ENCODE measurements at regions not wholly inside any gene's neighbourhood (a gene's known extent, or its start where the extent isn't known, plus 50 kb on each side); places are given as distances from the start of the nearest gene placed in this dataset.

- ATAC-seq (replicated peaks in 6 of 8): no peak
- no peak overlapping the region for H3K27ac ChIP-seq
- peaks cover 16 to 18% of the 10 kb centered on the region in 2 donors for H3K4me1 ChIP-seq (replicated peaks in 1 of 2)
- H3K4me3 ChIP-seq: no peak overlapping the region
- in situ Hi-C loops (cut with MboI; ENCODE audit: low pct_unique_long_range_greater_than_20kb in 2 of 9, low sequenced_read_pairs in 9 of 9, unreplicated experiment in 9 of 9): no loop called here
- WGBS, 10 experiments: 0 to 100% (median 72%) methylated on average over 1 to 3 of the region's 7 CpGs; no CpG with 5 or more reads in 5 of the 10 experiments
These were observed 127.1 kb downstream of the SPATA19 start for GRCh38 chr11:133718238-133718637.

GRCh38 chr11:133716602-133717001 is 128.7 kb downstream of the SPATA19 start:
- Histone ChIP-seq H3K4me3 (no peak overlapping the region), H3K4me1 (replicated peaks in 1 of 2) (peaks cover 18 to 24% of the 10 kb centered on the region in 2 donors), H3K27ac (no peak overlapping the region)
- ATAC-seq (replicated peaks in 6 of 8): peak in 6 of 8 experiments; percentile 16 to 87 (median 58)
- in situ Hi-C loops (cut with MboI; ENCODE audit: low pct_unique_long_range_greater_than_20kb in 2 of 9, low sequenced_read_pairs in 9 of 9, unreplicated experiment in 9 of 9): no loop called here
- 31 to 96% (median 64%) methylated on average over 1 to 5 of the region's 7 CpGs; no CpG with 5 or more reads in 4 of the 10 experiments for WGBS, 10 experiments

- in situ Hi-C loops (cut with MboI; ENCODE audit: low pct_unique_long_range_greater_than_20kb in 2 of 9, low sequenced_read_pairs in 9 of 9, unreplicated experiment in 9 of 9): no loop called here
- Histone ChIP-seq H3K4me1 (replicated peaks in 1 of 2) (peaks cover 18 to 24% of the 10 kb centered on the region in 2 donors), H3K4me3 (no peak overlapping the region), H3K27ac (no peak overlapping the region)
- peak in 5 of 8 experiments; percentile 40 to 51 (median 47) for ATAC-seq (replicated peaks in 6 of 8)
- 17 to 100% (median 43%) methylated on average over 1 to 5 of the region's 7 CpGs; no CpG with 5 or more reads in 5 of the 10 experiments for WGBS, 10 experiments
These were observed 129.7 kb downstream of the SPATA19 start for GRCh38 chr11:133715602-133716001.

- ATAC-seq (replicated peaks in 6 of 8): peak in 3 of 8 experiments; percentile 22 to 34 (median 27)
- 30 to 84% (median 48%) methylated on average over 2 to 11 of the region's 16 CpGs; no CpG with 5 or more reads in 2 of the 10 experiments for WGBS, 10 experiments
- H3K4me1 ChIP-seq (replicated peaks in 1 of 2): peaks cover 18 to 24% of the 10 kb centered on the region in 2 donors
- in situ Hi-C loops (cut with MboI; ENCODE audit: low pct_unique_long_range_greater_than_20kb in 2 of 9, low sequenced_read_pairs in 9 of 9, unreplicated experiment in 9 of 9): no loop called here
- H3K4me3 ChIP-seq: no peak overlapping the region
- no peak overlapping the region for H3K27ac ChIP-seq
These were observed 130.6 kb downstream of the SPATA19 start for GRCh38 chr11:133714471-133715375.

- H3K4me1 ChIP-seq (replicated peaks in 1 of 2): peaks cover 18 to 24% of the 10 kb centered on the region in 2 donors
- 0 to 100% (median 80%) methylated on average over 1 to 6 of the region's 10 CpGs; no CpG with 5 or more reads in 3 of the 10 experiments for WGBS, 10 experiments
- H3K4me3 ChIP-seq: no peak overlapping the region
- ATAC-seq (replicated peaks in 6 of 8): no peak
- in situ Hi-C loops (cut with MboI; ENCODE audit: low pct_unique_long_range_greater_than_20kb in 2 of 9, low sequenced_read_pairs in 9 of 9, unreplicated experiment in 9 of 9): no loop called here
- H3K27ac ChIP-seq: no peak overlapping the region
These were observed 131.5 kb downstream of the SPATA19 start for GRCh38 chr11:133713844-133714243.

- ATAC-seq (replicated peaks in 6 of 8): no peak
- in situ Hi-C loops (cut with MboI; ENCODE audit: low pct_unique_long_range_greater_than_20kb in 2 of 9, low sequenced_read_pairs in 9 of 9, unreplicated experiment in 9 of 9): no loop called here
- H3K4me1 ChIP-seq (replicated peaks in 1 of 2): peaks cover 18 to 24% of the 10 kb centered on the region in 2 donors
- no peak overlapping the region for H3K27ac ChIP-seq
- WGBS, 10 experiments: 0 to 100% (median 84%) methylated on average over 1 to 3 of the region's 3 CpGs; no CpG with 5 or more reads in 2 of the 10 experiments
- no peak overlapping the region for H3K4me3 ChIP-seq
These were observed 131.9 kb downstream of the SPATA19 start for GRCh38 chr11:133713406-133713805.

- in situ Hi-C loops (cut with MboI; ENCODE audit: low pct_unique_long_range_greater_than_20kb in 2 of 9, low sequenced_read_pairs in 9 of 9, unreplicated experiment in 9 of 9): no loop called here
- no peak overlapping the region for H3K27ac ChIP-seq
- WGBS, 10 experiments: 0 to 26% (median 18%) methylated on average over 1 to 4 of the region's 4 CpGs; no CpG with 5 or more reads in 2 of the 10 experiments
- H3K4me3 ChIP-seq: no peak overlapping the region
- H3K4me1 ChIP-seq (replicated peaks in 1 of 2): peaks cover 18 to 24% of the 10 kb centered on the region in 2 donors
- ATAC-seq (replicated peaks in 6 of 8): peak in 3 of 8 experiments; percentile 96 to 97 (median 96)
These were observed 133.2 kb downstream of the SPATA19 start for GRCh38 chr11:133712051-133712560.

- no peak overlapping the region for H3K4me3 ChIP-seq
- 0 to 38% (median 20%) methylated on average over 1 to 3 of the region's 4 CpGs; no CpG with 5 or more reads in 7 of the 10 experiments for WGBS, 10 experiments
- peaks cover 17 to 24% of the 10 kb centered on the region in 2 donors for H3K4me1 ChIP-seq (replicated peaks in 1 of 2)
- peak in 1 of 8 experiments; percentile 26 for ATAC-seq (replicated peaks in 6 of 8)
- H3K27ac ChIP-seq: no peak overlapping the region
- in situ Hi-C loops (cut with MboI; ENCODE audit: low pct_unique_long_range_greater_than_20kb in 2 of 9, low sequenced_read_pairs in 9 of 9, unreplicated experiment in 9 of 9): no loop called here
These were observed 133.8 kb downstream of the SPATA19 start for GRCh38 chr11:133711545-133711944.

GRCh38 chr11:133710681-133711240 is 134.6 kb downstream of the SPATA19 start:
- in situ Hi-C loops (cut with MboI; ENCODE audit: low pct_unique_long_range_greater_than_20kb in 2 of 9, low sequenced_read_pairs in 9 of 9, unreplicated experiment in 9 of 9): no loop called here
- 4 to 100% (median 75%) methylated on average over 1 to 4 of the region's 4 CpGs; no CpG with 5 or more reads in 1 of the 10 experiments for WGBS, 10 experiments
- ATAC-seq (replicated peaks in 6 of 8): no peak
- H3K4me3 ChIP-seq: no peak overlapping the region
- peaks cover 9 to 16% of the 10 kb centered on the region in 2 donors for H3K4me1 ChIP-seq (replicated peaks in 1 of 2)
- H3K27ac ChIP-seq: no peak overlapping the region

GRCh38 chr11:133710241-133710640 is 135.1 kb downstream of the SPATA19 start:
- 65 to 100% (median 91%) methylated on average over 1 to 3 of the region's 3 CpGs; no CpG with 5 or more reads in 2 of the 10 experiments for WGBS, 10 experiments
- in situ Hi-C loops (cut with MboI; ENCODE audit: low pct_unique_long_range_greater_than_20kb in 2 of 9, low sequenced_read_pairs in 9 of 9, unreplicated experiment in 9 of 9): no loop called here
- Histone ChIP-seq H3K4me3 (no peak overlapping the region), H3K27ac (no peak overlapping the region), H3K4me1 (replicated peaks in 1 of 2) (peaks cover 4 to 11% of the 10 kb centered on the region in 2 donors)
- ATAC-seq (replicated peaks in 6 of 8): no peak

- Histone ChIP-seq H3K4me1 (replicated peaks in 1 of 2) (peaks cover 0 to 7% of the 10 kb centered on the region in 2 donors), H3K27ac (no peak overlapping the region), H3K4me3 (no peak overlapping the region)
- WGBS, 10 experiments: 13 to 80% (median 63%) methylated on average over 1 to 5 of the region's 5 CpGs; no CpG with 5 or more reads in 2 of the 10 experiments
- in situ Hi-C loops (cut with MboI; ENCODE audit: low pct_unique_long_range_greater_than_20kb in 2 of 9, low sequenced_read_pairs in 9 of 9, unreplicated experiment in 9 of 9): no loop called here
- no peak for ATAC-seq (replicated peaks in 6 of 8)
These were observed 136.7 kb downstream of the SPATA19 start for GRCh38 chr11:133708547-133709051.

GRCh38 chr11:133706925-133707794 is 138.2 kb downstream of the SPATA19 start:
- Histone ChIP-seq H3K4me1 (replicated peaks in 1 of 2) (peaks cover 0 to 5% of the 10 kb centered on the region in 2 donors), H3K27ac (no peak overlapping the region), H3K4me3 (no peak overlapping the region)
- in situ Hi-C loops (cut with MboI; ENCODE audit: low pct_unique_long_range_greater_than_20kb in 2 of 9, low sequenced_read_pairs in 9 of 9, unreplicated experiment in 9 of 9): no loop called here
- ATAC-seq (replicated peaks in 6 of 8): no peak

Data from motor neuron (in vitro differentiated cells).